GM18508 (cell line): ENCODE measurements at regions not wholly inside any gene's neighbourhood (a gene's known extent, or its start where the extent isn't known, plus 50 kb on each side); places are given as distances from the start of the nearest gene placed in this dataset.
"Not testable (repeated sequence)": the region's sequence is repeated elsewhere in the genome, so short reads cannot be mapped to it uniquely, and the experiment has no call there.

Experiments used
- ATAC-seq: cut with Tn5 transposase; IDR thresholded peaks from one replicate; pipeline ENCODE4 v1.9.1; 2021; ENCODE audit warnings: moderate number of reproducible peaks; ENCODE audit not compliant: insufficient read depth, unreplicated experiment

DNA sequence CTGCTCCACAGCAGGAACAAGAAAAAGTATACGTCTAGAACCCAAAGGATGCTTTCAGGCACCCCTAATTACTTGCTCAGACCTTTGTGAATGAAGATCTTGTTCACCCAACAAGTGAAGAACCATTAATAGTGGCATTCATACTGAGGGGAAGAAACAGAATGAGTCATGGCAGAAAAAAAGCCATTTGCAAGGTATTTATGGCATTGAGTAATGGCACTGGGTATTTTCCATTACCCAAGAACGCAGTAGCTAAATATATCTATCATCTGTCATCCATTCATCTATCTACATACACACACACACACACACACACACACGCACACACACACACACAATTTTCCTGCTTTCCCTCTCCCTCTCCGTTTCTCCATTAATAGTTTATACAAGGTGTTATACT is 56.4 kb upstream of the XIRP2 start:
- no peak for ATAC-seq

DNA sequence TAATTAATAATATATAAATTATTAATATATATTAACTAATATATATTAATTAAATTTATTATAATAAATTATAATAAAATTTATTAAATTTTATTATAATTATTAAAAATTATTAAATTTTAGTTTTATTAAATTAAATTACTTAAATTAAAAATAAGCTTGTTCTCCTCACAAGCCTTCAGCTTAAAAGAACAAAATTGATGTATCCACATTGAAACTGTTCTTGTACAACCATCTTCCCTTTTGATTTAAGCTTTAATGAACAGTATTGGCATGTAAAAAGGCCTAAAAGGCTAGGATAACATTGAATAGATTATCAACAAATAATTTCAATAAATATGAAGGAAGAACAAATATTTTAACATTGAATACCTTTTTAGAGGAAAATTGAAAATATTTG is 62.4 kb upstream of the XIRP2 start:
- no peak for ATAC-seq

DNA sequence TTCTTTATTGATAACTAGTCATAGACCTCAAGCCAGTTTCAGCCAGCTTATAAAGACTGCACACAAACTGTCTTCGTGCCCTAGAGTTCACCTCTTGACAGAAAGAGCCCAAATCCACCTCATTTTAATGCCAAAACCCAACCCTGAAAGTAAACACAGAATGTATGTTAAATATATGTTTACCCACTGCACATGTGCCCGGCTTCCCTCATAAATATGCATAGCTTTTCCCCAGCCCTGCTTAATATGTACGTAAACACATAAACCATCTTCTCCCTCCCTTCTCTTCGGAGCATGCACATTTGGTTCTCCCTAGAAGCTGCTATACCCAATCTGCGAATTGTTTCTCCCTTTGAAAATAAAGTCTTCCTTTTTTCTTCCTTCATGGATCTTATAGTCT is 73.9 kb upstream of the XIRP2 start:
- ATAC-seq, result no peak

DNA sequence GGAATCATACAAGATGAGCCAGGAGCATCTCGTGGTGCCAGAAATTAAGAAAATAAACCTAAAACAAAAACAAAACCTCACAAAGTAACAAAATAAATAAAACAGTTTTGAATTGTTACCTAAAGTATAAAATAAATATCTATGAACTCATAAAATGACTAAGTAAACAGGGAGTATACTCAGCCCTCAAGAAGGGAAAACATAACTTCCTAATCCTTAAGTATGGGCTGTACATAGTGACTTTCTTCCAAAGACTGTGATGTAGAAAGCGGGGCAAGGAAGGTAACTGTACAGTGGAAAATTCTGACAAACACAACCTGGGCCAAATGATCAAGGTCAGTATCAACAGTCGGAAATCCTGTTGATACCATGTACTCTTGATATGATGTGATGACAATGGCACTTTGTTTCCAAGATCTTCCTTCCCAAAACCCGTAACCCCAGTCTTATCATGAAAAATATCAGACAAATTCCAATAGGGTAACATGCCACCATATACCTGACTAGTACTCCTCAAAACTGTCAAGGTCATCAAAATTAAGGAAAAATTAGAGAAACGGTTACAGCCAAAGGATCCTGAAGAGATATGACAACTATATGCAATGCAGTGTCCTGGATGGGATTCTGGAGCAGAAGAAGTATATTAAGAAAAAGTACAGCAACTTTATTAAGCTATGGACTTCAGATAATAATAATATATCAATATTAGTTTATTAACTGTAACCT is 76.0 kb upstream of the XIRP2 start:
- ATAC-seq, result no peak

DNA sequence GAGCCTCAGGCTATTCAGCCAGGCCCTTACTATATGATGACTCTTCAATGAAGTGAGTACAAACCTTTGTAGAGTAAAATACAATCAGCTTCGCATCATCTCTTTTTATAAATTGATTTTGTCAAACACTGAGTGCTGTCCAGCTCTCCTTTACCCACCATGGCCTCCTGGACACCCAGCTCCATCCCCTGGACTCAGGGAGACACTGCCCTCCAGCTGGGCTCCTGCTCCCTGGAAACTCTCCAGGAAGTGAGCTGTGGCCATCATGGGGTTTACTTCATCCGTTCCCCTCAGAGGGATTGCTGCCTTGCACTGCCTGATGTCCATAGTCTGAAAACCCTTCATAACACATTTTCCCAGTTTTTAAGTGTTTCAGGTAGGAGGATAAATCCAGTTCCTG is 82.5 kb upstream of the XIRP2 start:
- no peak for ATAC-seq

DNA sequence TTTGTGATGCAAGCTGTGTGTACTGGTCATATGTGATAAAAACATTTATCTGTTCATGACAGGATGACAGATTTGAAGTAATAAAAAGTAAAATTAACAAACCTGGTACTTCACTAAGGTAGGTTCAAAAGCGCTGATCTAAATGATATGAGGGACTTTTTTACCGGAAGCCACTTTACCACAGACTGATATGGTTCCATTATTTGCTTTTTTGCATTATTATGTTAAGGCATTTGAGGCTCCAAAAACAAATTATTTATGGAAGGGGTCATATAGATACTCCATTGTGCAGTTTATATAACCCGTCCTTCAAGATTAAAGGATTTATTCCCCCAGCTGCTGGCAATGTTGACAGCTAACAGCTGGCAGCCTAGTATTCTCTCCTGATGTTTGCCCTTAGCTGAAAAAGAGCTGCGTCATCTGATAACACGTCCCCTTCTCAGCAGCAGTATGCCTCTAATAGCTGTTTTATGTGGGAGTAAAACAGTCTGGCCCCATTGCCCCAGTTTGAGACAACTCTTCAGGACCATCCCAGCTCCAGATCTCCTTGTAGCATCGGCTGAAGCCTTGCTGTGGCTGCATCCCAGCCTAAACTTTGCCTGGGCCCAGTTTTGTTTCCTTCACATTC is 84.8 kb upstream of the XIRP2 start:
- no peak for ATAC-seq

DNA sequence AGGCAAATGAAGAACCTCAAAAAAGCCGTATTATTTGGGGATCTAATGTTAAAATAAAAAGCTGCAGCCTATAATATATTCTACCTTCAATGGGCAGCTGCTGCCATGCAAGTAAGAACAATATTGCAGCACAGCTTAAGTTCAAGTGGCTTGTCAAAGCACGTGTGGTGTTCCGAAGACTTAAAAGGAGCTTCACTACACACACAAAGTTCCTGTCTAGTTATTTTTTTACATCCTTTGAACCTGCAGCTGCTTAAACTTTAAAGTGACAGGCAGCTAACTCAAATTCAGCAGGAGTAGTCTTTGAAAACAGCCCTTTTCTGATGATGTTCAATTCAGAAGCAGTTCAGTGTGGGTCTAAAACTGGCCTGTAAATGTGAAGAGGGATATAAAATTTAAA is 85.8 kb upstream of the XIRP2 start:
- ATAC-seq, result no peak

DNA sequence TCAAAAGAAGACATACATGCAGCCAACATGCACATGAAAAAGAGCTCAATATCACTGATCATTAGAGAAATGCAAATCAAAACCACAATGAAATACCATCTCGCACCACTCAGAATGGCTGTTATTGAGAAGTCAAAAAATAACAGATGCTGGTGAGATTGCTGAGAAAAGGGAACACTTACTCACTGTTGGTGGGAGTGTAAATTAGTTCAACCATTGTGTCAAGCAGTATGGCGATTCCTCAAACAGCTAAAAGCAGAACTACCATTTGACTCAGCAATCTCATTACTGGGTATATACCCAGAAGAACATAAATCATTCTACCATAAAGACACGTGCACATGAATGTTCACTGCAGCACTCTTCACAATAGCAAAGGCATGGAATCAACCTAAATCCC is 95.5 kb upstream of the XIRP2 start:
- no peak for ATAC-seq

DNA sequence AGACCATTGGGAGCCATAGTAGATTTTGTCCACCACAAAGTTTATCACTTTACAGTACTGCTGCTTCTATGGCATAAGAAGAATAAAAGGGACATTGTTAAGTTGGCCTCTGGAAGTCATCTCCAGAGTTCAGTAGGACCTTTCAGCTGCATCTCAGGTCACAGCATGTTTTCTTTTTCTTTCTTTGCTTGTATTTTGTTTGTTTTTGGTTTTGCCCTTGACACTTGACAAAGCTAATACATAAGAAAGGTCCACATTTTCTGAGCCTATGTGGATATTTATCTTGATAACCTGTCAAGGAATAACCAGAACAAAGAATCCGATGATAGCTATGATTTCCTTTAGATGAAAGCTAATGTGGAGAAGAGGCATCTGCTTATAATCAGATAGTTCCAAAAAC is 101.6 kb upstream of the XIRP2 start:
- ATAC-seq, result no peak

DNA sequence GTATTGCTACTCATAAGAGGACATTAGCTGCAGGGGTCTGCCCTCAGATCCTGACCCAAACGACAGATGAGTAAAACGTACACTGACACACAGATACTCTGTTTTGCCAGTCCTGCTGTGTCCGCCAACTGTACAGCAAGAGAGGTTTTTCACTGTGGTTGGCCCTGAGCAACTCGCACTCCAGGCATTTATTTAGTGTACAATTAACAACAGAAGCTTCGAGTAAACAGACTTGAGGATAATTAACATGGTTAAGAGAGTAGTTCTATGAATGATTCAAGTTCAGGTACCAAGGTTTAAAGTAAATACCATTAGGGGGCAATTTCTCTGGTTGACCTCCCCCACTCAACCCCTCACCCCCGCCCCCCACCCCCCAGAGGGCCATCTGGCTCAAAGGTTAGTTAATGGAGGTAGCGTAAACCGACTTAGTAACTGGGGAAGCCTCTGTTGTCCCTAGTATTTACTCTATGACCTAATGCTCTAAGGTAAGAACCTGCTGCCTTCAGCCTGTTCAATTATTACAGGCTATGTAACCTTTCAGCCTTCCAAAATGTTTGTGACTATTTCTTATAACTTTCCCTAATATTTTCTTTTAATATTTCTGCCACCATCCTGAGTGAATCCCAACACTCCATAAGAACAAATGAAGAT is 103.9 kb upstream of the XIRP2 start:
- no peak for ATAC-seq

DNA sequence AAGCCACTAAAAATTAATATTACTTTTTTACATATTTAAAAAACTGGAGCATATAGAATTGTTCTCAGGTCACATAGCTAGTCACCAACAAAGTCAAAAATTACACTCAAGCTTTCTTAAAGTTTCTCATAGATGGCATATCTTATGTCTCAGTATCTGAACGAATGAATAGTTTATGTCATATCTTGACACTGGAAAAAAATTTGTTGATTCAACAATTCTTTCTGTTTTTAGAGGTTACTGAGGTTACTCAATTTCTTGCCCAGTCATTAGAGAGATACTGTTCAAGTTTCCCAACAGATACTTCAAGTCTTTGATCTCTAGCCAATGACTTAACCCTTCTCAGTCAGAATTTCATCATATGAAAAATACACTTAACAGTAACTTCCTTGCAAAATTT is 113.1 kb upstream of the XIRP2 start:
- no peak for ATAC-seq

DNA sequence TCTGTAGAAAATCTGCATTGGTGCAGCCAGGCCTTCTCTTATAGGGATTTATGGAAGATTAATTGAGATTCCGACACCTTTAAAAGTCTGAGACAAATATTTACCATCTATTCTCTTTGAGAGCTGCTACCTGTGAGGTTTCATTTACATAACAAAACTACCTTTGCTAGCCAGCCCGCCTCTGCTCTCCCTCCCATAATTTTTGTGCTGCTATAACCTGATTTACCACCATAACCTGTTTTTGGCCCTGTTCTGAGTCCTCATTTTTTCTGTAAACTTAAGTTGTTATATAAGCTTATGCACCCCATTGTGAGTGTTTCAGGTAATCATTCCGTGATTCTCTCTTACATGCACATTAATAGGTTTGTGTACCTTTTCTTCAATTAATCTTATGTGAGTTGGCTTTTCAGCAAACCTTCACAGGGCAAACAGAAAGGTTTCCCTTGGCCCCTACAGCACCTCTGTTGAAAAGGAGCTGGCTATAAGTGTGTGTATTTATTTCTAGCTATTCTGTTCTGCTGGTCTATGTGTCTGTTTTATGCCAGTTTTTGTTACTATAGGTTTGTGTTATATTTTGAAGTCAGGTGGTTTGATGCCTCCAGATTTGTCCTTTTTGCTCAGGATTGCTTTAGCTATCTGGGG is 114.9 kb upstream of the XIRP2 start:
- no peak for ATAC-seq

DNA sequence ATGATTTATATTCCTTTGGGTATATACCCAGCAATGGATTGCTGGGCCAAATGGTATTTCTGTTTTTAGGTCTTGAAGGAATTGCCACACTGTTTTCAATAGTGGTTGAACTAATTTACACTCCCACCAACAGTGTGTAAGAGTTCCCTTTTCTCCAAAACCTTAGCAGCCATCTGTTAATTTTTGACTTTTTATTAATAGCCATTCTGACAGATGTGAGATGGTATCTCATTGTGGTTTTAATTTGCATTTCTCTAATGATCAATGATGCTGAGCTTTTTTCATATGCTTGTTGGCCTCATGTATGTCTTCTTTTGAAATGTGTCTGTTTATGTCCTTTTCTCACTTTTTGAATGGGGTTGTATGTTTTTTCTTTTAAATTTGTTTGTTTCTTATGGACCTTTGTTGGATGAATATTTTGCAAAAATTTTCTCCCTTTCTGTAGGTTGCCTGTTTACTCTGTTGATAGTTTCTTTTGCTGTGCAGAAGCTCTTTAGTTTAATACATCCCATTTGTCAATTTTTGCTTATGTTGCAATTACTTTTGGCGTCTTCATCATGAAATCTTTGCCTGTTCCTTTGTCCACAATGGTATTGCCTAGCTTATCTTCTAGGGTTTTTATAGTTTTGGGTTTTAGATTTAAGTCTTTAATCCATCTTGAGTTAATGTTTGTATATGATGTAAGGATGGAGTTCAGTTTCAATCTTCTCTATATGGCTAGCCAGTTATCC is 119.7 kb upstream of the XIRP2 start:
- peak; percentile 62 for ATAC-seq

DNA sequence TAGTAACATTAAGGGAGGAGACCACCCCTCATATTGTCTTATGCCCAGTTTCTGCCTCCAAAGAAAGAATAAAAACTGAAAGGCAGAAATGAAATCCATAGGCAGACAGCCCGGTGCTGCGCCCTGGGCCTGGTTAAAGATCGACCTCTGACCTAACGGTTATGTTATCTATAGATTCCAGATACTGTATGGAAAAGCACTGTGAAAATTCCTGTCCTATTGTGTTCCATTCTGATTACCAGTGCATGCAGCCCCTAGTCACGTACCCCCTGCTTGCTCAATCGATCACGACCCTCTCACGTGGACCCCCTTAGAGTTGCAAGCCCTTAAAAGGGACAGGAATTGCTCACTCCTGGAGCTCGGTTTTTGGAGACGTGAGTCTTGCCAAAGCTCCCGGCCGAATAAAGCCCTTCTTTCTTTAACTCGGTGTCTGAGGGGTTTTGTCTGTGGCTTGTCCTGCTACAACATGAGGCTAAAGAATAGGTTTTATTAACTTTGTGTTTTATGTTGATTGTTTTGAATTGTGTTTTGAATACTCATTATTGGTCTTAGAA is 121.4 kb upstream of the XIRP2 start:
- ATAC-seq, result not testable (repeated sequence)

DNA sequence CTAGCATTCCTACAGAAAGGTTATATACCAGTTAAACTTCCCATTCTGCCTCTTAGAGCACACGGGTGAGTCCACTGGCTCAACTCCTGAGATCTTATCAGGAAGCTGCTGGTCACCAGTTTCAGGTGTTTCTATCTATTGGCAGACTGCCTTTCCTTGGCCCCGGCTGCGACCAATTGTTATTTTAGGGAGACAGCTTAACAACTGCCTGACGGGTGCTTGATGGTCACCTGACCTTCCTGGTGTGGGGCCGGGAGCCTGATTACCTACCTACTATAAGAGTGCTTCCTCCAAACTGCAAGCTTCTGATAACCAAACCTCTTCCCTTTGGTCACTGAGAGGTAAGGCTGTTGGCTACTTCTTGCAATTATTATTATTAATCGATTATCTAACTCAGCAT is 122.1 kb upstream of the XIRP2 start:
- no peak for ATAC-seq

DNA sequence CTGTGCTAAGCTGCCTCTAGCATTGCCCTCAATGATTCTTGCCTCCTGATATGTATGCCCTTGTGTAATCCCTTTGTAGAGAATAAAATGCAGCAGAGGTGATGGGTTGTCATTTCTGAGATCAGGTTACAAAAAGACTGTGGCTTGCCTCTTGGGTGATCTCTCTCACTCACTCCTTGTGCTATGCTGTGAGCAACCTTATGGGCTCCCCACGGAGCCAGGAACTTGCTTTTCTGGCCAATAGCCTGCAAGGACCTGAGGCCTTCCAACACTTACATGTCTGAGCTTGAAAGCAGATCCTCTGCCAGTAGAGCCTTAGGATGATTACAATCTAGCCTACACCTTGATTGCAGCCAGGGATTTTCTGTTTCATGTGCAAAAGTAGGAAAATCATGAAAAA is 123.1 kb upstream of the XIRP2 start:
- no peak for ATAC-seq

DNA sequence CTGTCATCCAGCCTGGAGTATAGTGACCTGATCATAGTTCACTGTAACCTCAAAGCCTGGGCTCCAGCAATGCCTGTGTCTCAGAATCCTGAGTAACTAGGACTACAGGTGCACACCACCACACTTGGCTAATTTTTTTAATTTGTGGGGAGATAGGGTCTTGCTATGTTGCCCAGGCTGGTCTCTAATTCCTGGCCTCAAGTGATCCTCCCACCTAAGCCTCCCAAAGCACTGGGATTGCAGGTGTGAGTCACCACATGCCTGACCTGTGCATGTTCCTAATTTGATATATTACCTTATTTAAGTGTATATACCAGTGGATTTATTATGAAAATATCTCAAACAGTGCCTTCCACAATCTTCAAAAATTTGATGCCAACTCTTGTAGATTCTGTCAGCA is 123.6 kb upstream of the XIRP2 start:
- ATAC-seq, result no peak

DNA sequence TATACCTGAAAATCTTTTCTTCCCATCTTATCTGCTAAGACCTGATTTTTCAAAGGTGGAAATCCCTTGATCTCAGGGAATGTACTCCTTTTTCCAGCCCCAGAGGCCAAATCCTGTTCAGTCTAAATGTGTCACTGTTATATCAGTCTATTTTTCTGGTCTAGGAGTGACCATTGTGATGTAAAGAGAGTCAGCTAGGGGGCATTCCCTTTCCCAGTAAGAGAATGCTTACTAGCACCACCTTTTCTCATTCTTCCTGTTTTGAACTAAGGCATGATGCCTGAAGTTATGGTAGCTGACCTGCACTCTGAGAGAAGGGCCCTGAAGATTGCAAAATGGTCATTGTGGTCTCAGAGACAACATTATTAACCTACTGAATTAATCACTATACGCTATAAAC is 124.1 kb upstream of the XIRP2 start:
- no peak for ATAC-seq

DNA sequence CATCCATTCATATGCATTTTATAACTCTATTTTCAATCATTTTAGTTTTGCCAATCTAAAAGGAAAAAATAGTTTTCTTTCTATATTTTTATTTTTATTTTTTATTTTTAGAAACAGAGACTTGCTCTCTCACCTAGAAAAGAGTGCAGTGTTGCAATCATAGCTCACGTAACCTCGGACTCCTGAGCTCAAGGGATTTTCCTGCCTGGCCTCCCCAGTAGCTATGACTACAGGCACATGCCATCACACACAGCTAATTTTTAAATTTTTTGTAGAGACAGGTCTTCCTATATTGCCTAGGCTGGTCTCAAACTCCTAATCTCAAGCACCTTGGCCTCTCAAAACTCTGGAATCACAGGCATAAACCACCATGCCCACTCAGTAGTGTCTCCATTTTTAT is 125.5 kb upstream of the XIRP2 start:
- no peak for ATAC-seq

DNA sequence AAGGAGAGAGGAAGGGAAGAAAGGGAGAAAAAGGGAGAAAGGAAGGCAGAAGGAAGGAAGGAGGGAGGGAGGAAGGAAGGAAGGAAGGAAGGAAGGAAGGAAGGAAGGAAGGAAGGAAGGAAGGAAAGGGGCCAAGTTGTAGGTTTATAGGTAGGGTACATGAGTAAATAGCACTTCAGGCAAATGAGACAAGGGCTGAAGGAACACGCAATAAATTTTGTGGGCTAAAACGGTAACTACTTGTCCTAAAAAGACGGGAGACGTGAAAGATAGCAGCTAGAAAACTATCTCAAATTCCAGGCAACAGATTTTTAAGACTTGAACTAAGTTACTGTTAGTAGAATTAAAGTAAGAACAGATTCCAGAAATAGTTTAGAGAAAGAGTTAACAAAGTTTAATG is 129.3 kb upstream of the XIRP2 start:
- no peak for ATAC-seq
